Suprapubic skin (tissue), 4 donors: ENCODE measurements at regions not wholly inside any gene's neighbourhood (a gene's known extent, or its start where the extent isn't known, plus 50 kb on each side); places are given as distances from the start of the nearest gene placed in this dataset.
A peak's percentile ranks its signal among the peaks of the same experiment; 100 is the strongest.

Source experiments
- DNase-seq, 2 donors: peaks; one replicate each; pipeline ENCODE4 v3.0.0-alpha.2; 2019; ENCODE audit warnings: low spot score in 2 of 2
- H3K27ac ChIP-seq: fragments of 200-600 bp; sonication (generic); one replicate; pipeline ENCODE4 v1.5.1; 2019
- H3K27me3 ChIP-seq: fragments of 200-600 bp; sonication (generic); one replicate; pipeline ENCODE4 v1.5.1; 2019
- H3K36me3 ChIP-seq: fragments of 200-600 bp; sonication (generic); one replicate; pipeline ENCODE4 v1.5.1; 2019
- H3K4me1 ChIP-seq: fragments of 200-600 bp; sonication (generic); one replicate; pipeline ENCODE4 v1.5.1; 2019
- H3K4me3 ChIP-seq: fragments of 200-600 bp; sonication (generic); one replicate; pipeline ENCODE4 v1.5.1; 2019; ENCODE audit warnings: mild to moderate bottlenecking
- H3K9me3 ChIP-seq: fragments of 200-600 bp; sonication (generic); one replicate; pipeline ENCODE4 v1.5.1; 2019
- CTCF ChIP-seq, 2 donors: fragments of 200-600 bp in 1 of 2; fragments of 450-650 bp in 1 of 2; sonication (generic) in 1 of 2; IDR thresholded peaks; one replicate each; pipeline ENCODE4 v1.5.1; 2016 to 2019; ENCODE audit warnings: antibody characterized with exemption in 2 of 2, mild to moderate bottlenecking in 1 of 2, moderate library complexity in 1 of 2
- EP300 ChIP-seq: sonication (generic); formaldehyde crosslinking; IDR thresholded peaks from one replicate; pipeline ENCODE4 v1.6.1; 2017; ENCODE audit warnings: antibody characterized with exemption
- POLR2A ChIP-seq, 2 donors: fragments of 450-650 bp; IDR thresholded peaks; one replicate each; pipeline ENCODE4 v1.6.1; 2017; ENCODE audit warnings: antibody characterized with exemption in 2 of 2, mild to moderate bottlenecking in 2 of 2, moderate library complexity in 2 of 2
- POLR2AphosphoS5 ChIP-seq, 3 donors: sonication (generic); formaldehyde crosslinking; IDR thresholded peaks; one replicate each; pipeline ENCODE4 v1.6.1; 2017; ENCODE audit warnings: antibody characterized with exemption in 3 of 3
- WGBS: methylation state at CpG from one replicate; pipeline ENCODE4 v1.1.5; 2018; 5-methylcytosine and 5-hydroxymethylcytosine counted together

DNA sequence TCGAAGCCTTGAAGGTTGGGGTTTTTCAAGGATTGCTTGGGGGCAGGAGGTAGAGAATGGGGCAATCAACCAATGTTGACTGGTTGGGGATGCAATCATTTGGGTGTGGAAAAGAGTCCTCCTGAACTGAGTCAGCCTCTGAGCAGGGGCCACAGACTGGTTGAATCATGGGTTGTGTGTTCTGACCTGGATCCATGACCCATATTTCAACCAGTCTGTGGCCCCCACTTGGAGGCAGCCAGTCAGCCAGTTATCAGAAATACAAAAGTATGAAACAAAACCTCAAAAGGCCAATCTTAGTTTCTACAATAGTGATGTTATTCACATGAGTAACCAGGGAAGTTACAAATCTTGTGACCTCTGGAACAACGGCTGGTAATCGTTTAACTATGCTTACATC, 81.4 kb upstream of the RANBP6 start:
- no peaks in the 10 kb centered on the region for H3K36me3 ChIP-seq
- no peak for DNase-seq
- no peaks in the 10 kb centered on the region for H3K9me3 ChIP-seq
- no peaks in the 10 kb centered on the region for H3K27me3 ChIP-seq
- TF ChIP-seq POLR2AphosphoS5 (IDR thresholded peaks at IDR 0.05): no peak
- no peak for TF ChIP-seq EP300
- no peak for TF ChIP-seq CTCF (IDR thresholded peaks at IDR 0.05)
- no peak for TF ChIP-seq POLR2A (IDR thresholded peaks at IDR 0.05)
- WGBS: 60% methylated on average over 3 of the region's 3 CpGs
- no peaks in the 10 kb centered on the region for H3K4me1 ChIP-seq
- no peak overlapping the region for H3K4me3 ChIP-seq
- no peak overlapping the region for H3K27ac ChIP-seq

DNA sequence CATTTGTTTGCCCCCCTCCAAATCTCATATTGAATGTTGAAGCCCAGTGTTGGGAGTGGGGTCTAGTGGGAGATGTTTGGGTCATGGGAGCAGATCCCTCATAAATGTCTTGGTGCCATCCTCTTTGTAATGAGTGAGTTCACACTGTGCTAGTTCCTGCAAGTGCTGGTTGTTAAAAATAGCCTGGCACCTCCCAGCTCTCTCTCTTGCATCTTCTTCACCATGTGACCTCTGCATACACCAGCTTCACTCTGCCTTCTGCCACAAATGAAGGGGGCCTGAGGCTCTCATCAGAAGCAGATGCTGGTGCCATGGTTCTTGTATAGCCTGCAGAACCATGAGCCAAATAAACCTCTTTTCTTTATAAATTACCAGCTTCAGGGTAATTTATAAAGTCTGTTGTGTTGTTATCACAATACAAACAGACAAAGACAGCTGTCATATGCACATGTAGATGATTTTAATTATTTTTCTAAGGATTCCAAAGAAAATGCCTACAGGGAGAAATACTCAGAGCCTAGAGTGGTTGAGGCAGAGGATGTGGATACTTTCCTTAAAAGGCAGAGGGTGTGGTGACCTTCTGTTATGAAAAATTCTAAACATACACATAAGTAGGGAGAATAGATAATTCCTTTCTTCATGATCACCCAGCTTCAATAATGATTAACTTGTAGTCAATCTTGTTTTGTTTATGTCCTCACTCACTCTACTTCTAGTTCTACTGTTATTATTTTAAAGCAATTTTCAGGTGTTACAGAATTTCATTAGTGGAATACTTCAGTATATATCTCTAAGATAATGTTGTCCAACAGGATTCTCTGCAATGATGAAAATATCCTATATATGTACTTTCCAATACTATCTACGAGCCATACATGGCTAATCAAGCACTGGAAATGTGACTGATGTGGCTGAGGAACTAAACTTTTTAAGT, 75.1 kb upstream of the RANBP6 start:
- WGBS: 62% methylated on average over 1 of the region's 1 CpG
- TF ChIP-seq POLR2AphosphoS5 (IDR thresholded peaks at IDR 0.05) (no peak), CTCF (IDR thresholded peaks at IDR 0.05) (no peak)
- H3K4me1 ChIP-seq: peaks cover 5% of the 10 kb centered on the region
- H3K27ac ChIP-seq: no peak overlapping the region
- no peaks in the 10 kb centered on the region for H3K27me3 ChIP-seq
- no peak for DNase-seq
- no peaks in the 10 kb centered on the region for H3K36me3 ChIP-seq
- no peaks in the 10 kb centered on the region for H3K9me3 ChIP-seq
- H3K4me3 ChIP-seq: no peak overlapping the region

GRCh38 chr9:6089300-6089699, 73.9 kb upstream of the RANBP6 start:
- H3K36me3 ChIP-seq: no peaks in the 10 kb centered on the region
- WGBS: 39% methylated on average over 1 of the region's 1 CpG
- no peaks in the 10 kb centered on the region for H3K27me3 ChIP-seq
- no peaks in the 10 kb centered on the region for H3K9me3 ChIP-seq
- TF ChIP-seq EP300 (no peak), POLR2AphosphoS5 (IDR thresholded peaks at IDR 0.05) (no peak), POLR2A (IDR thresholded peaks at IDR 0.05) (no peak), CTCF (IDR thresholded peaks at IDR 0.05) (no peak)
- H3K4me1 ChIP-seq: peaks cover 5% of the 10 kb centered on the region
- DNase-seq: no peak
- no peak overlapping the region for H3K4me3 ChIP-seq
- no peak overlapping the region for H3K27ac ChIP-seq

DNA sequence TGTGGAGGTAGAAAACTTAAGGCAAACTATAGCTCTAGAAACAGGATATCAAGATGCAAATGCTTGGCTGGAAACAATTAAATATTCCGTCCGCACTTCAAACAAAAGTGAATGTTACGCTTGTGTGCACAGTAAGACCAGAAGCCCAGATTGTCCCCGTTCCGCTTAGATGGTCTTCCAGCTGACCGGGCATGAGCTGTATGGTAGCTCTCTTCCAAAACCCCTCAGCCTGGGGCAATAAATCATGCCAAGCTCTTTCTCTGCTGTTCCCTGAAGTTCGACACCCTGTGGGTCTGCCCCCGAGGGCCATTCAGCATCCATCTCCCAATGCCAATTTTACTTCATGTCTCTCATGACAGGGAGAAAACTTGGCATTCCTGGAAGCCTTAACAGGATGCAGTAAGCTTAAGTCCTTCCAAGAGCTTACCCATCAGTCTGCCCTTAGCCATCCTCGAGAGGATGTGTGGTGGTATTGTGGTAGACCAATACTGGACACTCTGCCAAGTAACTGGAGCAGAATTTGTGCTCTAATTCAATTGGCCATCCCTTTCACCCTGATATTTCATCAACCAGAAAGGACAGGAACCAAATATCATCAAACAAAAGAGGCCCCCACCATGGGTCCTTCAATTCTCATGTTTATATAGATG, 70.7 kb upstream of the RANBP6 start:
- WGBS: 93% methylated on average over 9 of the region's 9 CpGs
- no peak overlapping the region for H3K27ac ChIP-seq
- no peak for DNase-seq
- H3K4me1 ChIP-seq: peaks cover 5% of the 10 kb centered on the region
- no peak for TF ChIP-seq POLR2AphosphoS5 (IDR thresholded peaks at IDR 0.05)
- TF ChIP-seq POLR2A (IDR thresholded peaks at IDR 0.05): no peak
- TF ChIP-seq EP300: no peak
- no peak for TF ChIP-seq CTCF (IDR thresholded peaks at IDR 0.05)
- H3K36me3 ChIP-seq: no peaks in the 10 kb centered on the region
- no peaks in the 10 kb centered on the region for H3K27me3 ChIP-seq
- H3K4me3 ChIP-seq: no peak overlapping the region
- H3K9me3 ChIP-seq: no peaks in the 10 kb centered on the region

- Histone ChIP-seq H3K4me3 (peak overlapping the region; percentile 48), H3K27me3 (no peaks in the 10 kb centered on the region), H3K27ac (peak overlapping the region; percentile 39), H3K36me3 (no peaks in the 10 kb centered on the region), H3K9me3 (no peaks in the 10 kb centered on the region), H3K4me1 (peaks cover 3% of the 10 kb centered on the region)
- TF ChIP-seq POLR2A (IDR thresholded peaks at IDR 0.05) (no peak), CTCF (IDR thresholded peaks at IDR 0.05) (peak in 1 of 2 donors; percentile 5), POLR2AphosphoS5 (IDR thresholded peaks at IDR 0.05) (no peak)
- peak; percentile 93 to 94 for DNase-seq
- WGBS: 23% methylated on average over 18 of the region's 18 CpGs
These were observed 64.8 kb upstream of the RANBP6 start for GRCh38 chr9:6080154-6080716.
